ENCODE measurements at regions not wholly inside any gene's neighbourhood (a gene's known extent, or its start where the extent isn't known, plus 50 kb on each side); places are given as distances from the start of the nearest gene placed in this dataset.

DNA sequence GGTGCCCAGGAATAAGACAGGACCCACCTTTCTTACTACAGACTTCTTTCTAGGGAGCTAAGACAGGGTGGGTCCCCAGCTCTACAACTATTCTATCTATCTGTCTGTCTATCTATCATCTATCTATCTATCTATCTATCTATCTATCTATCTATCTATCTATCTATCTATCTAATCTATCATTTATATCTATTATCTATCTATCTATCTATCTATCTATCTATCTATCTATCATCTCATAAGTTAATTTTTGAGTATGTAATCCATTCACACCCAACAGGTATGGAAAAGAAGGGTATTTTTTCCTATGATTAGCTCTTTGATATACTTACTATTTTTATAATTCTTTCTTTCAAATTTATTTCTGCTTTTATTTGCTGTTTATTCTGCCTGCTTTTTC is 55.9 kb downstream of the BAMBI start:
- H3K4me1 ChIP-seq (ENCODE audit: control insufficient read depth, insufficient read depth, low read length): no peaks in the 10 kb centered on the region
- no peak overlapping the region for H3K27ac ChIP-seq (ENCODE audit: low read length)
- Mint-ChIP-seq H3K27ac (no peak overlapping the region), H3K9me3 (peaks cover 4 to 5% of the 10 kb centered on the region in 2 donors), H3K4me1 (peaks cover 0 to 7% of the 10 kb centered on the region in 2 donors), H3K4me3 (no peak overlapping the region), H3K36me3 (no peaks in the 10 kb centered on the region), H3K27me3 (ENCODE audit: low read depth in 2 of 2) (peaks cover 5 to 7% of the 10 kb centered on the region in 2 donors)
- ATAC-seq: no peak
- intact Hi-C loops (cut with micrococcal nuclease): no loop called here
- H3K27me3 ChIP-seq (ENCODE audit: control insufficient read depth, insufficient read depth, low read length): no peaks in the 10 kb centered on the region
- no peaks in the 10 kb centered on the region for H3K9me3 ChIP-seq (ENCODE audit: control insufficient read depth, insufficient read depth, low read length)
- no peaks in the 10 kb centered on the region for H3K36me3 ChIP-seq (ENCODE audit: control insufficient read depth, insufficient read depth, low read length)
- H3K4me3 ChIP-seq (ENCODE audit: low read length): no peak overlapping the region
- no peak for DNase-seq
- TF ChIP-seq, protein P1, sequence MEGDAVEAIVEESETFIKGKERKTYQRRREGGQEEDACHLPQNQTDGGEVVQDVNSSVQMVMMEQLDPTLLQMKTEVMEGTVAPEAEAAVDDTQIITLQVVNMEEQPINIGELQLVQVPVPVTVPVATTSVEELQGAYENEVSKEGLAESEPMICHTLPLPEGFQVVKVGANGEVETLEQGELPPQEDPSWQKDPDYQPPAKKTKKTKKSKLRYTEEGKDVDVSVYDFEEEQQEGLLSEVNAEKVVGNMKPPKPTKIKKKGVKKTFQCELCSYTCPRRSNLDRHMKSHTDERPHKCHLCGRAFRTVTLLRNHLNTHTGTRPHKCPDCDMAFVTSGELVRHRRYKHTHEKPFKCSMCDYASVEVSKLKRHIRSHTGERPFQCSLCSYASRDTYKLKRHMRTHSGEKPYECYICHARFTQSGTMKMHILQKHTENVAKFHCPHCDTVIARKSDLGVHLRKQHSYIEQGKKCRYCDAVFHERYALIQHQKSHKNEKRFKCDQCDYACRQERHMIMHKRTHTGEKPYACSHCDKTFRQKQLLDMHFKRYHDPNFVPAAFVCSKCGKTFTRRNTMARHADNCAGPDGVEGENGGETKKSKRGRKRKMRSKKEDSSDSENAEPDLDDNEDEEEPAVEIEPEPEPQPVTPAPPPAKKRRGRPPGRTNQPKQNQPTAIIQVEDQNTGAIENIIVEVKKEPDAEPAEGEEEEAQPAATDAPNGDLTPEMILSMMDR (IDR thresholded peaks at IDR 0.05): no peak

DNA sequence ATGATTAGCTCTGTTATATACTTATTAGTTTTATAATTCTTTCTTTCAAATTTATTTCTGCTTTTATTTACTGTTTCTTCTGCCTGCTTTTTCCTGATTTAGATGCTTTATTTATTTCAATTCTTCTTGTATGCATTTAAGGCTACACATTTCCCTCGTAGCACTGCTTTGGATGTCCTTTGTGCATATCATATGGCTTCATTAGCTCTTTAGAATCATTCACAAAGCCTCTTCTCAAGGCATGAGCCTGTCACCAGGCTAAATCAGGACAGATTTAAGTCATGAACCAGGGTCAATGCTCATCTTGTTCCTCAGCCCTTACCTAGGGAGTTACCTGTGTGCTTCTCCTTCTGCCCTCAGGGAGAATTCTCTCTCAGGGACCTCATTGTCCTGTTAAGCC is 56.3 kb downstream of the BAMBI start:
- no peak overlapping the region for H3K4me3 Mint-ChIP-seq
- no peaks in the 10 kb centered on the region for H3K36me3 Mint-ChIP-seq
- H3K4me1 ChIP-seq (ENCODE audit: control insufficient read depth, insufficient read depth, low read length): no peaks in the 10 kb centered on the region
- H3K27me3 Mint-ChIP-seq (ENCODE audit: low read depth in 2 of 2): peaks cover 5 to 8% of the 10 kb centered on the region in 2 donors
- H3K27ac Mint-ChIP-seq: no peak overlapping the region
- WGBS (ENCODE audit: insufficient coverage): 69% methylated on average over 1 of the region's 1 CpG
- H3K4me1 Mint-ChIP-seq: peaks cover 0 to 7% of the 10 kb centered on the region in 2 donors
- no peaks in the 10 kb centered on the region for H3K9me3 ChIP-seq (ENCODE audit: control insufficient read depth, insufficient read depth, low read length)
- H3K27ac ChIP-seq (ENCODE audit: low read length): no peak overlapping the region
- no peak overlapping the region for H3K4me3 ChIP-seq (ENCODE audit: low read length)
- no peaks in the 10 kb centered on the region for H3K36me3 ChIP-seq (ENCODE audit: control insufficient read depth, insufficient read depth, low read length)
- TF ChIP-seq, protein P1 (IDR thresholded peaks at IDR 0.05): no peak
- DNase-seq: no peak
- H3K27me3 ChIP-seq (ENCODE audit: control insufficient read depth, insufficient read depth, low read length): no peaks in the 10 kb centered on the region
- ATAC-seq: no peak
- H3K9me3 Mint-ChIP-seq: peaks cover 4 to 5% of the 10 kb centered on the region in 2 donors
- intact Hi-C loops (cut with micrococcal nuclease): no loop called here

DNA sequence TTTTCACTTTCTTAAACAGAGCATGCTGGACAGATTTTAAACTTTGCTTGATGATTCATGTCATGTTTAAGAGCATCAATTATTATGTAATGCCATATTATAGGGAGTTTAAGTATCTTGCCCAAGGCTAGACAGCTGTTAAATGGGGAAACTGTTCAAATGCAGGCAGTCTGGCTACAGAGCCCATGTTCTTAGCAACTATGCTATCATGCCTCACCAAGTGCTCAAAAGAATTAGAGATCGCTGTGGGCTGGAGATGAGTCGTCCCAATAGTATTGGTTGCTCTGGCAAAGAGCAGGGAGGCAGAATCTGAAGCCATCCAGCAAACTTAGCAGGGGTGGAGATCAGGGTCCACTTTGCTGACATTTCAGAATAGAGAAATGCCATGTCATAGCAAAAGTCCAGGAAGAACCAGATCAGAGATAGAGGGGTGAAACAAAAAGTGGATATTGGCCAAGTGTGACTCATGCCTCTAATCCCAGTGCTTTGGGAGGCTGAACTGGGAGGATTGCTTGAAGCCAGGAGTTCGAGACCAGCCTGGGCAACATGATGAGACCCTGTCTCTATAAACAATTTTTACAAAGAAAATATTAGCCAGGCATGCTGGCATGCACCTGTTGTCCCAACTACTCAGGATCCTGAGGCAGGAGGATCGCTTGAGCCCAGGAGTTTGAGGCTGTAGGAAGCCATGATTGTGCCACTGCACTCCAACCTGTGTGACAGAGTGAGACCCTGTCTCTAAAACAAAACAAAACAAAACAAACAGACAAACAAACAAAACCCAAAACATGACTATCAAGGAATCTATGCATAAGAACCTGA is 57.8 kb downstream of the BAMBI start:
- Mint-ChIP-seq H3K9me3 (peaks cover 4 to 5% of the 10 kb centered on the region in 2 donors), H3K4me1 (peaks cover 0 to 7% of the 10 kb centered on the region in 2 donors), H3K36me3 (no peaks in the 10 kb centered on the region), H3K27me3 (ENCODE audit: low read depth in 2 of 2) (peaks cover 5 to 12% of the 10 kb centered on the region in 2 donors), H3K27ac (no peak overlapping the region), H3K4me3 (no peak overlapping the region)
- ATAC-seq (no peak), DNase-seq (no peak)
- no peaks in the 10 kb centered on the region for H3K4me1 ChIP-seq (ENCODE audit: control insufficient read depth, insufficient read depth, low read length)
- no peaks in the 10 kb centered on the region for H3K36me3 ChIP-seq (ENCODE audit: control insufficient read depth, insufficient read depth, low read length)
- TF ChIP-seq, protein P1 (IDR thresholded peaks at IDR 0.05): no peak
- intact Hi-C loops (cut with micrococcal nuclease): no loop called here
- H3K4me3 ChIP-seq (ENCODE audit: low read length): no peak overlapping the region
- no peak overlapping the region for H3K27ac ChIP-seq (ENCODE audit: low read length)
- no peaks in the 10 kb centered on the region for H3K9me3 ChIP-seq (ENCODE audit: control insufficient read depth, insufficient read depth, low read length)
- WGBS (ENCODE audit: insufficient coverage): 70% methylated on average over 4 of the region's 4 CpGs
- no peaks in the 10 kb centered on the region for H3K27me3 ChIP-seq (ENCODE audit: control insufficient read depth, insufficient read depth, low read length)

DNA sequence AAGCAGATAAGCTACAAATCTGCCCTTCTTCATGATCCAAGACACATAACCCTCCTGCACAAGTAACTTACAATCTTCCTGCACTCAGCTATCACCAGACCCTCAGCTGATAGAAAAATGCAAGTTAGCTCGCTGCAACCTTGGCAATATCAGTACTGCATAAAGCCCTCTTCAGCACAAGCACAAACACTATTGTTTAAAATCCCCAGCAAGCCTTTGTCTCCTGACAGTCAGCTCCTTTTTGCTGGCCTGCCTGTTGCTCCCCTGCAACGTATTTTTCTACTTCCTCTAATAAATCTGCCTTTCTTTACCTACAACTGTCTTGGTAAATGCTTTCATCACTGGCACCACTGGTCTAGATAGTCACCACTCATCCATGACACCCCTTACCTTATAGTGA is 59.8 kb downstream of the BAMBI start:
- no peak overlapping the region for H3K4me3 Mint-ChIP-seq
- intact Hi-C loops (cut with micrococcal nuclease): no loop called here
- Histone ChIP-seq H3K9me3 (ENCODE audit: control insufficient read depth, insufficient read depth, low read length) (no peaks in the 10 kb centered on the region), H3K4me3 (ENCODE audit: low read length) (no peak overlapping the region), H3K27me3 (ENCODE audit: control insufficient read depth, insufficient read depth, low read length) (no peaks in the 10 kb centered on the region), H3K4me1 (ENCODE audit: control insufficient read depth, insufficient read depth, low read length) (no peaks in the 10 kb centered on the region), H3K36me3 (ENCODE audit: control insufficient read depth, insufficient read depth, low read length) (no peaks in the 10 kb centered on the region), H3K27ac (ENCODE audit: low read length) (no peak overlapping the region)
- ATAC-seq (no peak), DNase-seq (no peak)
- peaks cover 5 to 12% of the 10 kb centered on the region in 2 donors for H3K27me3 Mint-ChIP-seq (ENCODE audit: low read depth in 2 of 2)
- 50% methylated on average over 2 of the region's 2 CpGs for WGBS (ENCODE audit: insufficient coverage)
- H3K27ac Mint-ChIP-seq: no peak overlapping the region
- no peaks in the 10 kb centered on the region for H3K4me1 Mint-ChIP-seq
- peaks cover 4 to 5% of the 10 kb centered on the region in 2 donors for H3K9me3 Mint-ChIP-seq
- H3K36me3 Mint-ChIP-seq: no peaks in the 10 kb centered on the region
- TF ChIP-seq, protein P1 (IDR thresholded peaks at IDR 0.05): no peak

All from natural killer cell (primary cell).